ENCODE measurements at regions not wholly inside any gene's neighbourhood (a gene's known extent, or its start where the extent isn't known, plus 50 kb on each side); places are given as distances from the start of the nearest gene placed in this dataset.

DNA sequence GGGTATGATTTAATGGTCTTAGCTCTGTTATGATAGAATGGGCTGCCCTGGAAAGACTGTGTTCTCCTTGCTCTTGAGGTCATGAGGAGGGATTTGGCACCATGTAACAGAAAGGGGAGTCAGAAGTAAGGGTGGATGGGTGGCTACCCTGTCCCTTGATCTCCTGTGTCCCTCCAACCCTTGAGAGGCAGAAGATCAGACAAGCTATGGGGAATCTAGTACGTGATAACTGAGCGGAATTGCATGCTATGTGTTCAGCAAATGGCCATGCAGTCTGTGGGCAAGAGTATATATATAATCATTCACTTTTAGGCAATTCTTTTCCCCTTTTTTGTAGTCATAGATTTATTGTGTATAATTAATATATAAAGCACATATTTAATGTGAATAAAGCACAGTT is 174.9 kb downstream of the SEC23IP start:
- TF ChIP-seq, protein P1, sequence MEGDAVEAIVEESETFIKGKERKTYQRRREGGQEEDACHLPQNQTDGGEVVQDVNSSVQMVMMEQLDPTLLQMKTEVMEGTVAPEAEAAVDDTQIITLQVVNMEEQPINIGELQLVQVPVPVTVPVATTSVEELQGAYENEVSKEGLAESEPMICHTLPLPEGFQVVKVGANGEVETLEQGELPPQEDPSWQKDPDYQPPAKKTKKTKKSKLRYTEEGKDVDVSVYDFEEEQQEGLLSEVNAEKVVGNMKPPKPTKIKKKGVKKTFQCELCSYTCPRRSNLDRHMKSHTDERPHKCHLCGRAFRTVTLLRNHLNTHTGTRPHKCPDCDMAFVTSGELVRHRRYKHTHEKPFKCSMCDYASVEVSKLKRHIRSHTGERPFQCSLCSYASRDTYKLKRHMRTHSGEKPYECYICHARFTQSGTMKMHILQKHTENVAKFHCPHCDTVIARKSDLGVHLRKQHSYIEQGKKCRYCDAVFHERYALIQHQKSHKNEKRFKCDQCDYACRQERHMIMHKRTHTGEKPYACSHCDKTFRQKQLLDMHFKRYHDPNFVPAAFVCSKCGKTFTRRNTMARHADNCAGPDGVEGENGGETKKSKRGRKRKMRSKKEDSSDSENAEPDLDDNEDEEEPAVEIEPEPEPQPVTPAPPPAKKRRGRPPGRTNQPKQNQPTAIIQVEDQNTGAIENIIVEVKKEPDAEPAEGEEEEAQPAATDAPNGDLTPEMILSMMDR (IDR thresholded peaks at IDR 0.05), result no peak
- no peak for TF ChIP-seq EZH2 (IDR thresholded peaks at IDR 0.05)

All from neural progenitor cell (in vitro differentiated cells).